ENCODE measurements at regions not wholly inside any gene's neighbourhood (a gene's known extent, or its start where the extent isn't known, plus 50 kb on each side); places are given as distances from the start of the nearest gene placed in this dataset.

GRCh38 chr13:65855242-65855805, 1374.8 kb downstream of the PCDH9 start:
- no CpG with 5 or more reads among the region's 7 CpGs for WGBS (ENCODE audit: extremely low coverage, insufficient read length, low lambda C conversion rate)
- no peak for TF ChIP-seq CTCF (conservative IDR thresholded peaks at IDR 0.05)
- Histone ChIP-seq H2BK120ac (ENCODE audit: low read depth, low read length, poor library complexity, severe bottlenecking) (no peak overlapping the region), H4K20me1 (ENCODE audit: control insufficient read depth, insufficient read depth, insufficient read length) (no peaks in the 10 kb centered on the region), H3K9ac (ENCODE audit: extremely low read depth, insufficient read length, low read length) (no peak overlapping the region), H3K27me3 (ENCODE audit: insufficient read depth, low read length) (no peaks in the 10 kb centered on the region), H3T11ph (ENCODE audit: low read length) (no peak overlapping the region), H3K79me2 (ENCODE audit: insufficient read depth, low read length) (no peaks in the 10 kb centered on the region), H4K91ac (ENCODE audit: insufficient read length, low read depth, low read length) (no peak overlapping the region), H3K79me1 (ENCODE audit: insufficient read depth, low read depth, low read length, poor library complexity, severe bottlenecking) (no peaks in the 10 kb centered on the region), H3K27ac (ENCODE audit: insufficient read length, low read depth, low read length) (no peak overlapping the region), H2BK5ac (ENCODE audit: insufficient read length, low read length) (no peak overlapping the region), H3K23me2 (ENCODE audit: insufficient read length, low read depth, low read length, poor library complexity, severe bottlenecking) (no peaks in the 10 kb centered on the region), H3K56ac (ENCODE audit: insufficient read length, low read depth, low read length) (no peak overlapping the region), H3K4ac (ENCODE audit: low read depth, low read length) (no peak overlapping the region), H2AK5ac (ENCODE audit: insufficient read length, low read length) (no peak overlapping the region), H3K23ac (ENCODE audit: insufficient read length, low read depth, low read length) (no peak overlapping the region), H2AFZ (ENCODE audit: low read length) (no peak overlapping the region), H2BK12ac (ENCODE audit: insufficient read length, low read depth, low read length) (no peak overlapping the region), H4K5ac (ENCODE audit: insufficient read length, low read depth, low read length) (no peak overlapping the region), H4K8ac (replicated peaks; ENCODE audit: insufficient read length, low read depth, low read length) (no peak overlapping the region), H3K14ac (ENCODE audit: insufficient read depth, low read length) (no peak overlapping the region), H2BK15ac (ENCODE audit: low read depth, low read length) (no peak overlapping the region), H3K18ac (ENCODE audit: insufficient read length, low read depth, low read length) (no peak overlapping the region), H2BK20ac (ENCODE audit: low read depth, low read length, poor library complexity, severe bottlenecking) (no peak overlapping the region), H3K4me2 (ENCODE audit: insufficient read depth, insufficient read length, low read length) (no peak overlapping the region), H3K9me3 (ENCODE audit: control insufficient read depth, low read depth, low read length) (no peaks in the 10 kb centered on the region), H3K4me1 (ENCODE audit: insufficient read depth, low read length) (no peaks in the 10 kb centered on the region)
- H3K36me3 Mint-ChIP-seq (ENCODE audit: insufficient read depth in 1 of 3, low read depth in 3 of 3): no peaks in the 10 kb centered on the region
- 0 out of 4 replicates have a peak, but pooled peaks cover 0 to 5% of the 10 kb centered on the region in 2 experiments for H3K4me1 Mint-ChIP-seq
- H3K9me3 Mint-ChIP-seq: no peaks in the 10 kb centered on the region
- H3K27ac Mint-ChIP-seq: no peak overlapping the region
- H3K4me3 Mint-ChIP-seq: no peak overlapping the region
- no peak for DNase-seq
- H3K27me3 Mint-ChIP-seq (ENCODE audit: low read depth): no peaks in the 10 kb centered on the region
